DND-41 (cell line): ENCODE measurements at regions not wholly inside any gene's neighbourhood (a gene's known extent, or its start where the extent isn't known, plus 50 kb on each side); places are given as distances from the start of the nearest gene placed in this dataset.

Experiments used
- CTCF ChIP-seq: IDR thresholded peaks from 2 replicates; pipeline ENCODE4 v1.5.1; 2012; ENCODE audit warnings: borderline replicate concordance, low read length, moderate library complexity, mild to moderate bottlenecking; ENCODE audit not compliant: poor library complexity, severe bottlenecking; ENCODE audit errors: extremely low read depth
- EZH2 ChIP-seq: IDR thresholded peaks from 3 replicates; pipeline ENCODE4 v1.6.1; 2012; ENCODE audit warnings: borderline replicate concordance, low read depth, mild to moderate bottlenecking, moderate library complexity, low read length, inconsistent platforms; ENCODE audit not compliant: severe bottlenecking

- TF ChIP-seq CTCF (no peak), EZH2 (no peak)
Observed at GRCh38 chr10:78782441-78782840, 286.3 kb upstream of the ZMIZ1 start.
